ENCODE measurements at regions not wholly inside any gene's neighbourhood (a gene's known extent, or its start where the extent isn't known, plus 50 kb on each side); places are given as distances from the start of the nearest gene placed in this dataset.
A peak's percentile ranks its signal among the peaks of the same experiment; 100 is the strongest.

DNA sequence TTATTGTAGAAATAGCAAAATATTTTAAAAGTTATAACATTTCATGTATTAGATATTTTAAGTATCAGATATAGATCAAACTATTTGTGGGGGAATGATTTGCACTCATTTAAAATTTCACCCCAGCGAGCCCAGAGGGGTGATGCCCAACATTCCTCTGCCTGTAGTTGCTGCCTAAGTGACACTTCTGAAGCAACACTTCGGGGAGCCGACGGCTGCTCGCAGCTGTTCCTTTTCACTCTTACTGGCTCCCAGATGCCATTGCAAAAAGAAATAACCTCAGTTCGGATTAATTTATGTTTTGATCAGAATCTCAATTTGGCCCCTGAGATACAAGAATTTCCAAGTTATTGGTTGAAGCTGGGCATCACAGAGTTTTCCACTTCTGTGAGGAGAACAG lies 603.8 kb downstream of the PLCL1 start:
- Mint-ChIP-seq H3K4me3 (no peak overlapping the region), H3K36me3 (ENCODE audit: low read depth) (no peaks in the 10 kb centered on the region), H3K4me1 (ENCODE audit: low read depth) (no peaks in the 10 kb centered on the region), H3K27ac (no peak overlapping the region), H3K9me3 (no peaks in the 10 kb centered on the region), H3K27me3 (peaks cover 3% of the 10 kb centered on the region)

DNA sequence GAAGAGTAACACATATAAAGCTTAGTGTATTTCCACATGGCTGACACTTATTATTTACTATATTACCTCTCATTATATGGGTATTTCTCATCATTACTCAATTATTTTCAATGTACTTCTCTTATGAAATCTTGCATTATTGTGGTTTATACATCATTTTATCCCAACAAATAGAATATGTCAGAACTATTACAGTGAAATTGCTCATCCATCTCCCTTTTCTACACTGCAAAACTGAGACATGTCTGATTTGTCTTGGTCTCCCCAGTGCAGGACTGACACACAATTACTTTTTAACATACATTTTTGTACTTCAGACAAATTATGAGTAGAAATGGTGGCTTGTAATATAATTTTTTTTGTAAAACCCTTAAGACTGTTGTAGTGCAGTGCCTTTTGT lies 600.9 kb downstream of the PLCL1 start:
- Mint-ChIP-seq H3K36me3 (ENCODE audit: low read depth) (no peaks in the 10 kb centered on the region), H3K4me1 (ENCODE audit: low read depth) (no peaks in the 10 kb centered on the region), H3K27ac (no peak overlapping the region), H3K9me3 (no peaks in the 10 kb centered on the region), H3K4me3 (no peak overlapping the region), H3K27me3 (peaks cover 3% of the 10 kb centered on the region)

DNA sequence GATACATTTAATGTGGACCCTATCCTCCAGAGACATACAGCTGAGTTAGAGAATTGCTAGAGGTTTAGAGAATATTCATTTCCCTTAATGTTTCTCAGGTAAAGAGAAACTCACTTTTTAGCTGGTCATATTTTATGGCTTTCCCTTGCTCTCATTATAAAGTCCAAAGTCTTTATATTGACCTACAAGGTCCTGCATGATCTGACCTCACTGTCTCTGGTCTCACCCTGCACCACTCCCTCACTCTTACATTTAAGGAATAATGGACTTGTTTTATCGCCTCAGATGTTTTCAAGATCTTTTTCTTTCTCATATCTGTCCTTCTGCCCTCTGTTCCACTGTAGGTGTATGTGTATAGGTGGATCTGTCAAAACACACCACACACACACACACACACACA lies 597.3 kb downstream of the PLCL1 start:
- Mint-ChIP-seq H3K4me3 (no peak overlapping the region), H3K4me1 (ENCODE audit: low read depth) (no peaks in the 10 kb centered on the region), H3K27ac (no peak overlapping the region), H3K27me3 (peaks cover 8% of the 10 kb centered on the region), H3K36me3 (ENCODE audit: low read depth) (no peaks in the 10 kb centered on the region), H3K9me3 (no peaks in the 10 kb centered on the region)

DNA sequence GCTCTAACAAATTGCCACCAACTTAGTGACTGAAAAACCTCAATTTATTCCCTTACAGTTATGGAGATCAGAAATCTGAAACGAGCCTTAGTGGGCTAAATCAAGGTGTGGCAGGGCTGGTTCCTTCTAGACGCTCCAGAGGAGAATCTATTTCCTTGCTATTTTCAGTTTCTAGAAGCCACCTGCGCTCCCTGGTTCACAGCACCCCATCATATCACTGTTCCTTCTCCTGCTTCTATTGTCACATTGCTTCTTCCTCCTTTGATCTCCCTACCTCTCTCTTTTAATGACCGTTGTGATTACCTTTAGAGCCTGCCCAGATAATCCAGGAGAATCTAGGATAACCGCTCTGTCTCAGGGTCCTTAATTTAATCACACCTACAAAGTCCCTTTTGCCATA lies 596.6 kb downstream of the PLCL1 start:
- no peaks in the 10 kb centered on the region for H3K36me3 Mint-ChIP-seq (ENCODE audit: low read depth)
- peaks cover 6% of the 10 kb centered on the region for H3K27me3 Mint-ChIP-seq
- no peak overlapping the region for H3K27ac Mint-ChIP-seq
- no peaks in the 10 kb centered on the region for H3K9me3 Mint-ChIP-seq
- no peak overlapping the region for H3K4me3 Mint-ChIP-seq
- H3K4me1 Mint-ChIP-seq (ENCODE audit: low read depth): no peaks in the 10 kb centered on the region

DNA sequence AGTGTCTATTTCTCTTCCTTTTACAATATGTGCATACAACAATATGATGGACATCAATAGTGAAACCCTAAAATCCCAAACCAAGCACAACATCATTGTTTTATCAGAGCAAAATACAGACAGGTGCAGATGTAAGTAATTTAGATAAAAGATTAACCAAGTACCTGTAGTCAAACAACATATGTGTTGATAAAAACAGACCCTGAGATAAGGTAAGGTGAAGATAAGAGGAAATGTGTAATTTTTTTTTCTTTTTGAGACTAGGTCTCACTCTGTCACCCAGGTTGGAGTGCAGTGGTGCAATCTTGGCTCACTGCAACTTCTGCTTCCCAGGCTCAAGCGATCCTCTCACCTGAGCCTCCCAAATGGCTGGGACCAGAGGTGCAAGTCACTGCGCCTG lies 589.8 kb downstream of the PLCL1 start:
- H3K4me3 Mint-ChIP-seq: no peak overlapping the region
- no peak overlapping the region for H3K27ac Mint-ChIP-seq
- no peaks in the 10 kb centered on the region for H3K36me3 Mint-ChIP-seq (ENCODE audit: low read depth)
- no peaks in the 10 kb centered on the region for H3K9me3 Mint-ChIP-seq
- peaks cover 10% of the 10 kb centered on the region for H3K27me3 Mint-ChIP-seq
- no peaks in the 10 kb centered on the region for H3K4me1 Mint-ChIP-seq (ENCODE audit: low read depth)

DNA sequence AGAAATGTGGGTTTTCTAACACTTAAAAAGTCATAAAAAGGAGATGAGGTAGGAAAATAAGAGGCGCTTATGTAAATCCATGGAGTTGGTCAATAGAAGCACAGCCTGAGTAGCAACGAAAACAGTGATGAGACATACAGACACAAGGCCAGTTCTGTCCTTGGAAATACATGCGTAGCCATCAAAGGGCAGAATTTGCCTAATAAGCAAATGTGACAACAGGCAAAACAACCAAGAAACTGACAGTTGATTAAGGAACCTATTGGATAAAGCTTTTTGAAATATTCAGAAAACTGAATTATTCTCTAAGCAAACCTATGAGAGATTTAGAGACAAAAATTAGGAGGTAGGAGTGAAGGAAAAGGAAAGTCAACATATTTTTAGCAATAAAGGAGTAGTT lies 586.3 kb downstream of the PLCL1 start:
- Mint-ChIP-seq H3K27me3 (peaks cover 18% of the 10 kb centered on the region), H3K9me3 (no peaks in the 10 kb centered on the region), H3K27ac (no peak overlapping the region)

DNA sequence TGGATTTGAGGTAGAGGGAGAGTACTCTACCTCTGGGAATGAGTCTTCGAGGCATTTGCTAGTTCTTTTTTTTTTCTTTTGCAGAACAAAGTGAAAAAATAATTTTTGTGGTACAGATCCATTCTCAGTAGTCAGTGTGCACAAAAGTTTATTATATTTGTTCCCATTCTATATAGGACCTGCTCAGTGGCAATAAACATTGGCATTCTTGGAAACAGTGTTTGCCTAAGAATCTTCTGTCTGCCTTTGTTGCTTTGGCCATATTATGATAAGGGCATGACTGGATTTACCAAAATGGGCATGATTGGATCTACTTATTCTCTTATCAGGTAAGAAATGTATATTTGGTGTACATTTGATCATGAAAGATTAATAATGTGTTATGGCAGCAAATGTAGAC lies 583.3 kb downstream of the PLCL1 start:
- no peaks in the 10 kb centered on the region for H3K4me1 Mint-ChIP-seq (ENCODE audit: low read depth)
- no peaks in the 10 kb centered on the region for H3K36me3 Mint-ChIP-seq (ENCODE audit: low read depth)
- H3K27ac Mint-ChIP-seq: no peak overlapping the region
- no peaks in the 10 kb centered on the region for H3K9me3 Mint-ChIP-seq
- H3K27me3 Mint-ChIP-seq: peaks cover 18% of the 10 kb centered on the region
- no peak overlapping the region for H3K4me3 Mint-ChIP-seq

More for the DNA sequence above, 586.3 kb downstream of the PLCL1 start:
- H3K36me3 Mint-ChIP-seq (ENCODE audit: low read depth): no peaks in the 10 kb centered on the region
- H3K4me1 Mint-ChIP-seq (ENCODE audit: low read depth): no peaks in the 10 kb centered on the region
- H3K4me3 Mint-ChIP-seq: no peak overlapping the region

DNA sequence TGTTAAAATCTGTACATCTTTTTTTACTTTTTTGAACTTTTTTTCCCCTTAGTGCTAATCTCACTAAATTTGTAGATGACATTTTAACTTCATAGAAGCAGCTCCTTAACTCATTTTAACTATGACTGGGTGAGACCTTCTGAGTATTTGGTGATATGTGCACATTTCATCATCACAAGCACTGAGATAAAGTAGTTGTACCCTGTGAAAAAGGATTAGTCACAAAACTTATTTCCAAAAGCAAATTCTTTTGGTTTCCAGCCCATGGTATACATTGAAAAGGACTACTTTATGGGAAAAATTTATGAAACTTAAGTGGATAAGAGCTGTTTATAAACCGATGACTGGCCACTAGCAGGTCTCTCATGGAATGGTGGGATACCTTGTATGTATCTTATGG lies 581.5 kb downstream of the PLCL1 start:
- no peak overlapping the region for H3K4me3 Mint-ChIP-seq

DNA sequence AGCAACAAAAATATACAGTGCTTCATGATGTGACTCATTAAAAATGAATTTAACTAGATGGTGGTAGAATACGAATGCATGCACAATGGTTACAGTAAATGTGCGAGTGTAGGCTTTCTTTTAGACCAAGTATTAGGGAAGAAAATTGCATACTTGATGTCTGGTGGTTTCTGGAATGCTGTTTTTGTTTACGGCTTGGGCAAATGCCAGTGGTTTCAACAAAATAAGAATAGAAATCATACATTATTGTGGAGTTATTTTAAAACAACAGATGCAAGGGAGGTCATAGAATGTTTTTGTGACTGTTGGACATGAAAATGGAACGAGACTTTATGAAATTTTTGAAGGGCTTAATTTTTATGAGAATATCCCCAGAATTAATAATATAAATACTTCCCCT lies 580.9 kb downstream of the PLCL1 start:
- H3K4me3 Mint-ChIP-seq: no peak overlapping the region
- no peak overlapping the region for H3K27ac Mint-ChIP-seq
- no peaks in the 10 kb centered on the region for H3K4me1 Mint-ChIP-seq (ENCODE audit: low read depth)
- no peaks in the 10 kb centered on the region for H3K9me3 Mint-ChIP-seq
- peaks cover 30% of the 10 kb centered on the region for H3K27me3 Mint-ChIP-seq
- no peaks in the 10 kb centered on the region for H3K36me3 Mint-ChIP-seq (ENCODE audit: low read depth)

More for the DNA sequence above, 581.5 kb downstream of the PLCL1 start:
- Mint-ChIP-seq H3K27me3 (peaks cover 26% of the 10 kb centered on the region), H3K27ac (no peak overlapping the region), H3K4me1 (ENCODE audit: low read depth) (no peaks in the 10 kb centered on the region), H3K9me3 (no peaks in the 10 kb centered on the region), H3K36me3 (ENCODE audit: low read depth) (no peaks in the 10 kb centered on the region)

DNA sequence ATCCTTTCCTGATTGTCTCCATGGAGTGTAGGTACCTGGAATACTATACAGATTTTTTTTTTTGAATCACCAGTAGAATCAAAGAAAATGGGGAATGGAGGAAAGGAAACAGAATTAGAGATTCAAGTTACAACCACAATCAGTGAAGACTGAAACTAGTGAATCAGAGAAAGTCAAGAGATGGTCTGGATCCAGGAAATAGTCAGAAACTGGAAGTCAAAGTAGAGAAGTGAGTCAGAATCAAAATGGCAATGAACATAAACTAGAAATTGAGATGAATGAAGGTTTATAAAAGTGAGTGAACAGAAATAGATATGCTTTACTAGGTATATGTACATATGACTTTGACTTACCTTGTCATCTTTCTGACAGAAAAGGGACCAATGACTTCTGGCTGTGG lies 579.0 kb downstream of the PLCL1 start:
- no peak overlapping the region for H3K4me3 Mint-ChIP-seq
- H3K27ac Mint-ChIP-seq: no peak overlapping the region
- no peaks in the 10 kb centered on the region for H3K4me1 Mint-ChIP-seq (ENCODE audit: low read depth)
- H3K36me3 Mint-ChIP-seq (ENCODE audit: low read depth): no peaks in the 10 kb centered on the region
- peaks cover 37% of the 10 kb centered on the region for H3K27me3 Mint-ChIP-seq
- no peaks in the 10 kb centered on the region for H3K9me3 Mint-ChIP-seq

DNA sequence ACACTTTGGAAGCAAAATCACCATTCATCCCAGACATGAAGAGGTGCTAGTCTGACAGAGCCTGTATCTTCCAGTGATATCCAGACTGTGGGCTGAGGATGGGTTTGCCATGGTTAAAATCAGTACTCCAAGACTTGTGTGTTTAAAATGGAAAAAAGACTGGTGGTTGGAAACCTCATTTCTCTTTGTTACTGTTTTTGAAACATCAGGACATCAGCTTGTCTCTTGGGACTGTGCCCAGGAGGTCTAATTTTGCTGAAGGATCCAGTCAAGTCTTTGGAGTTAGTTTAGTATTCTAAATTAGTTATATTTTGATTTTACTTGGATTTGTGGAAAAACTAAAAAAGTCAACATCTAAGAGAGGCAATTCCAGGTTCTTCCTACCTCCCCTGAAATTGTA lies 578.4 kb downstream of the PLCL1 start:
- Mint-ChIP-seq H3K4me3 (no peak overlapping the region), H3K9me3 (no peaks in the 10 kb centered on the region), H3K4me1 (ENCODE audit: low read depth) (no peaks in the 10 kb centered on the region), H3K27me3 (peaks cover 37% of the 10 kb centered on the region), H3K36me3 (ENCODE audit: low read depth) (no peaks in the 10 kb centered on the region), H3K27ac (no peak overlapping the region)

DNA sequence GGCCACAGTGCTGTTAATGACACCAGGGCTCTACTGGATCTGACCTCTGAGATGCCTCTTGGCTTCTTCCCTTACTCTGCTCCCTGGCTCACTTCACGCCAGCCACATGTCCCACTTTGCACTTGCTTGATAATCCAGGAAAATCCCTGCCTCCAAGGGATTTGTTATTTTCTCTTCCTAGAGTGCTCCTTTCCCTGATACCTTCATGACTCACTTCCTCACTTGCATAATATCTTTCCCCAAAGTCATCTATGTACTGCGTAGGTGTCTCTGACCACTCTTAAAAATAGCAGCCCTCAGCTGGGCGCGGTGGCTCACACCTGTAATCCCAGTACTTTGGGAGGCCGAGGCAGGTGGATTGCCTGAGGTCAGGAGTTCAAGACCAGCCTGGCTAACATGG lies 572.3 kb downstream of the PLCL1 start:
- H3K36me3 Mint-ChIP-seq (ENCODE audit: low read depth): no peaks in the 10 kb centered on the region
- H3K9me3 Mint-ChIP-seq: no peaks in the 10 kb centered on the region
- peaks cover 53% of the 10 kb centered on the region for H3K27me3 Mint-ChIP-seq
- H3K4me1 Mint-ChIP-seq (ENCODE audit: low read depth): peaks cover 16% of the 10 kb centered on the region
- H3K4me3 Mint-ChIP-seq: no peak overlapping the region
- H3K27ac Mint-ChIP-seq: no peak overlapping the region

DNA sequence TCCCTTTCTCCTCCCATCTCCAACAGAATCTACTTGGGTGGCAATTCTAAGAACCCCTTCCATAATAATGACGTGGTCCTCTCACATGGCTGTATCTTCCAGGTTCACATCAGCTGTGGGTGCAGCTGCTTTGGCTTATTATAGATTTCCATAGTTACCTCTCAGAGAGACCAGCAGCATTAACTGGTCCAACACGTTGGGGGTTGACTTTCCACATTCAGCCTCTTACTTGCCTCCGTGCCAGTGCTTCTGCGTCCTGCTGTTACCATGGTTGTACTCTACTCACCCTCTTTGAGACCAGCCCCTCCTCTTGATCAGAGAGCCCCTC lies 570.7 kb downstream of the PLCL1 start:
- Mint-ChIP-seq H3K27me3 (peaks cover 51% of the 10 kb centered on the region), H3K27ac (no peak overlapping the region), H3K4me1 (ENCODE audit: low read depth) (peaks cover 20% of the 10 kb centered on the region), H3K36me3 (ENCODE audit: low read depth) (no peaks in the 10 kb centered on the region), H3K4me3 (no peak overlapping the region), H3K9me3 (no peaks in the 10 kb centered on the region)

DNA sequence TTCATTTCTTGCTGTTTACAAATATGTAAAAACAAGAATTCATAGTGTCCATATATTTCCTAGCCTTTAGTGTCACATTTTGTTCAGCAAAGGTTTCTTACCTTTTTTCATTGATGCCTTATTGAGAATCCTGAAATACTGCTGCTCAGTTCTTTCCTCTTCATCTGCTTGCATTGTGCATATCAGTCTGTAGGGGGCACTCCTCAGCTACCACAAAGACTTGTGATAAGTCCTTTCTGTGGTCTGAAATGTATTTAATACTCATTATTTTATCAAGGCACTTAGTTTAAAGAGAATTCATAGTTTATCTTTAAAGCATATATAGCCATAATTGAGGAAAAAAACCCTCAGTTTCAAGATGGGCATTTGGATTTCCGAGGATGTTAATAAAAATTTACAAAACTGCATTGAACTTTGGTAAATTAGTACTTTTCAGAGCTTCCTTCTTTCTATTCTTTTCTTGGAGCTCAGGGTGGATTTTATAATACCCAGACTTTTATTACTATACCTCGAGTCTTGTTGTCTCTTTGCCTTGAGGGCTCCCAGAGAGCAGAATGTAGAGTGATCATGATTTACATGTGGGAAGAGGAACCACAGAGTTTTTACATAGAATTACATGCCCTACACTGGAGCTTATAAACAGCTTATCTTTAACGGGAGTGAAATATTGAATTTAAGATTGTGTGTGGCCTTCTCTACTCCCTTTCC lies 570.1 kb downstream of the PLCL1 start:
- no peak overlapping the region for H3K4me3 Mint-ChIP-seq
- no peak overlapping the region for H3K27ac Mint-ChIP-seq
- H3K27me3 Mint-ChIP-seq: peaks cover 50% of the 10 kb centered on the region
- no peaks in the 10 kb centered on the region for H3K9me3 Mint-ChIP-seq
- H3K4me1 Mint-ChIP-seq (ENCODE audit: low read depth): peaks cover 20% of the 10 kb centered on the region
- H3K36me3 Mint-ChIP-seq (ENCODE audit: low read depth): no peaks in the 10 kb centered on the region

DNA sequence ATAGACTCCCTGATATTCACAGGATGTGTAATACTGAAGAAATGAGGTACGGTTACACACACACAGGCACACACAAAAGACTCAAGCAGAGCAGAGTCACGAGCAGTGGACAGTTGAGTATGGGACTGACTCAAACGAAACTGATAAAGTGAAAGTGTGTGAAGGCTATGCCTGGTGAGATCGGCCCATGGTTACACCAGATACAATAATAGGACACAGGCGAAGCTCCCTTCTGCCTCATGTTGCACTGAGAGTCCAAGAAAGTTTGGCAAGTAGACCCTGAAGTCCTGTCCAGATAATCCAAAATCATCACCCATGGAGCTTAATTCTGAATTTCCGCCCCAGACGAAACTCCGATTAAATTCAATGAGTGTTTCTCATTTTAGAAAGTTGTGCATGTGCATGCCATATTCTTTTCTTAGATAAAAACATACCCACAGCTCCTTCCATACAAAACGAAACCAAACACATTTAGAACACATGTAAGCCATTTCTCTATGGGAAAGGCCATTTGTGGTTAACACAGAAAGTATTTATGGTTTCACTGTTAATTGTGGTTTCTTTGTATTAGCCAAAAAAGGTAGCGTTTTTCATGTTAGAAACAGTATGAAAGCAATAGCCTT lies 567.6 kb downstream of the PLCL1 start:
- Mint-ChIP-seq H3K9me3 (no peaks in the 10 kb centered on the region), H3K4me1 (ENCODE audit: low read depth) (peaks cover 17% of the 10 kb centered on the region), H3K4me3 (peak overlapping the region; percentile 31), H3K27ac (no peak overlapping the region), H3K27me3 (peaks cover 40% of the 10 kb centered on the region), H3K36me3 (ENCODE audit: low read depth) (no peaks in the 10 kb centered on the region)

DNA sequence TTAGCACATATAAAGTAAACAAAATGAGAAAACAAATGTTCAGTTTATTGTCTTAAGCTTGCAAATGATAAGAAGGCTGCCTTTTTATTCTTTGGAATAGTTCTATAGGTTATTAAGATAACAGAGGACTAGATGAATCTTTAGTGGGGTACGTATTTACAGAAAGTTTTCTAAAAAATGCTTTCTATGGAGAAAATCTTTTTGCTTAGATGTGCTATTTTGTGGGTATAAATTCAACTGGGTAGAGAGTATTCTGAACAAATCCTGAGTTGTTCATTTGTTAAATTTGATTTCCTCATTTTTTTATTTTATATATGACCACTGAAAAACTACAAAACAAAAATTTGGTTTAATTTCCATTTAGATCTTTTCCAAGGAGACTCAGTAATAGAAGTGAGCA lies 566.9 kb downstream of the PLCL1 start:
- Mint-ChIP-seq H3K27ac (no peak overlapping the region), H3K36me3 (ENCODE audit: low read depth) (no peaks in the 10 kb centered on the region), H3K4me1 (ENCODE audit: low read depth) (peaks cover 12% of the 10 kb centered on the region), H3K9me3 (no peaks in the 10 kb centered on the region), H3K4me3 (no peak overlapping the region), H3K27me3 (peaks cover 40% of the 10 kb centered on the region)
